ENCODE measurements at regions not wholly inside any gene's neighbourhood (a gene's known extent, or its start where the extent isn't known, plus 50 kb on each side); places are given as distances from the start of the nearest gene placed in this dataset.

- Histone ChIP-seq H3K4me3 (ENCODE audit: extremely low read depth in 1 of 4, insufficient read depth in 2 of 4, low read depth in 3 of 4, low read length in 4 of 4) (no peak overlapping the region), H4K20me1 (replicated peaks in 1 of 2; ENCODE audit: control insufficient read depth in 1 of 2, insufficient read depth in 2 of 2, low read length in 2 of 2) (no peaks in the 10 kb centered on the region), H3K4me1 (replicated peaks in 1 of 4; ENCODE audit: control insufficient read depth in 3 of 4, insufficient read depth in 4 of 4, low read length in 3 of 4) (peaks cover 0 to 6% (median 5%) of the 10 kb centered on the region in 4 experiments; a peak in 4 of 7 replicates), H2BK12ac (ENCODE audit: low read depth, low read length) (no peak overlapping the region), H3K79me1 (ENCODE audit: low read depth, low read length) (no peaks in the 10 kb centered on the region), H4K91ac (replicated peaks; ENCODE audit: insufficient read length, low read length) (no peak overlapping the region), H3K4me2 (ENCODE audit: insufficient read depth in 1 of 2, low read depth in 2 of 2, low read length in 2 of 2) (0 out of 4 replicates have a peak overlapping the region, but pooled peaks of 1 of the 2 experiments have one; percentile 21), H3K27me3 (replicated peaks in 1 of 4; ENCODE audit: control insufficient read depth in 3 of 4, extremely low read depth in 1 of 4, insufficient read depth in 3 of 4, low read length in 3 of 4) (peaks cover 0 to 1% (median 0%) of the 10 kb centered on the region in 4 experiments; a peak in 1 of 7 replicates), H3K4ac (replicated peaks; ENCODE audit: insufficient read length, low read depth, low read length) (no peak overlapping the region), H2AFZ (ENCODE audit: low read length) (no peak overlapping the region), H3K36me3 (ENCODE audit: control insufficient read depth in 2 of 4, insufficient read depth in 4 of 4, low read length in 3 of 4) (no peaks in the 10 kb centered on the region), H3K9ac (replicated peaks in 1 of 4; ENCODE audit: extremely low read depth in 1 of 4, low read depth in 3 of 4, low read length in 3 of 4) (no peak overlapping the region), H3K18ac (ENCODE audit: extremely low read depth, low read length) (no peak overlapping the region), H3K9me3 (ENCODE audit: insufficient read depth in 2 of 2, low read depth in 1 of 2, low read length in 1 of 2) (no peaks in the 10 kb centered on the region), H2BK120ac (replicated peaks; ENCODE audit: low read depth, low read length) (no peak overlapping the region), H3K23ac (ENCODE audit: insufficient read length) (no peak overlapping the region), H4K5ac (ENCODE audit: insufficient read length, low read depth, low read length) (no peak overlapping the region), H3K23me2 (ENCODE audit: low read depth, low read length) (no peaks in the 10 kb centered on the region), H2AK5ac (ENCODE audit: low read depth, low read length) (no peak overlapping the region), H2BK15ac (ENCODE audit: low read length) (no peak overlapping the region), H2BK20ac (ENCODE audit: low read length) (no peak overlapping the region), H3K14ac (ENCODE audit: insufficient read length) (no peak overlapping the region), H4K8ac (ENCODE audit: extremely low read depth, insufficient read depth, low read length) (no peak overlapping the region), H3K27ac (ENCODE audit: low read depth, low read length) (no peak overlapping the region), H3K79me2 (ENCODE audit: control insufficient read depth in 1 of 2, insufficient read depth in 2 of 2, low read length in 2 of 2) (no peaks in the 10 kb centered on the region), H2BK5ac (ENCODE audit: low read depth, low read length) (no peak overlapping the region), H3K56ac (replicated peaks; ENCODE audit: insufficient read length, low read depth, low read length) (no peak overlapping the region)
- POLR2A ChIA-PET (ENCODE audit: partially characterized antibody): no interaction called here
- no peak for TF ChIP-seq CHD1 (IDR thresholded peaks at IDR 0.05; ENCODE audit: low read depth, low read length)
- TF ChIP-seq TAF1 (IDR thresholded peaks at IDR 0.05; ENCODE audit: low read depth, low read length): no peak
- TF ChIP-seq SIRT6 (IDR thresholded peaks at IDR 0.05; ENCODE audit: low read length): no peak
- TF ChIP-seq ZNF274 (IDR thresholded peaks at IDR 0.05; ENCODE audit: borderline replicate concordance, extremely low read depth, low read length): no peak
- TF ChIP-seq CTCF (IDR thresholded peaks at IDR 0.05; ENCODE audit: control extremely low read depth in 1 of 3, insufficient read depth in 1 of 3, low read depth in 1 of 3, low read length in 3 of 3): no peak
- DNase-seq (ENCODE audit: low read depth in 1 of 2, low spot score in 2 of 2) (no peak), FAIRE-seq (peak; percentile 42)
- 86% methylated on average over 6 of the region's 6 CpGs; no CpG with 5 or more reads in 1 of the 2 experiments for WGBS, 2 experiments (ENCODE audit: extremely low coverage in 1 of 2, insufficient coverage in 1 of 2, insufficient read length in 1 of 2, insufficient replicate concordance in 2 of 2, low coverage in 1 of 2, low lambda C conversion rate in 2 of 2, missing lambda C conversion rate in 1 of 2)
- CTCF ChIA-PET (ENCODE audit: partially characterized antibody): interaction anchor here (0.9 kb wide), 1 partner anchor 134 kb away, joined by 3 read pairs; no protein-coding TSS in a partner anchor
Measured at GRCh38 chr5:88540471-88541115, 271.9 kb upstream of the TMEM161B start.
